Activated CD4-positive, alpha-beta T cell treated with anti-CD3 and anti-CD28 coated beads, Interleukin-2, amount 50 U/mL, for 16 hours (primary cell): ENCODE measurements at regions not wholly inside any gene's neighbourhood (a gene's known extent, or its start where the extent isn't known, plus 50 kb on each side); places are given as distances from the start of the nearest gene placed in this dataset.

Experiments used
- DNase-seq: peaks from one replicate; pipeline ENCODE4 v3.0.0-alpha.2; 2020

- no peak for DNase-seq
These were observed 51.6 kb upstream of the DYNLRB2 start for GRCh38 chr16:80489173-80489572.

DNA sequence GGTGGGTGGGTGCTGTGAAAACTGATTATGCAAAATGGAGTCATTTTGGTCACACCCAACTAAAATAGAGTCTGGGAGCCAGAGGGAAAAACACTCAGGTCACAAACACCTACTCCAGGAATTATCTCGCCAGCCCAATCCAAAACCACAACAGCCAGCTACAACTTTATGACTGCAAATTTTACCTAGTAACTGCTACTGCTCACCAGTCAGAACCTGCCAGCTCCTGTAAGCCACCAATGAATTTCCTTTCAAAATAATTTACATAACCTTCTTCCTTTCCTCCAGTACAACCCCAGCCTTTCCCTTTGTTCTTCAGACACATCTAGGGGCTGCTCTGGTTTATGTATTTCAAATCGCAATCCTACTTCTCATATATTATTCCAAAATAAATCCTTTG lies 52.6 kb upstream of the DYNLRB2 start:
- no peak for DNase-seq

GRCh38 chr16:80480664-80481063 lies 60.1 kb upstream of the DYNLRB2 start:
- peak; percentile 5 for DNase-seq

GRCh38 chr16:80477838-80478237 lies 63.0 kb upstream of the DYNLRB2 start:
- no peak for DNase-seq

DNA sequence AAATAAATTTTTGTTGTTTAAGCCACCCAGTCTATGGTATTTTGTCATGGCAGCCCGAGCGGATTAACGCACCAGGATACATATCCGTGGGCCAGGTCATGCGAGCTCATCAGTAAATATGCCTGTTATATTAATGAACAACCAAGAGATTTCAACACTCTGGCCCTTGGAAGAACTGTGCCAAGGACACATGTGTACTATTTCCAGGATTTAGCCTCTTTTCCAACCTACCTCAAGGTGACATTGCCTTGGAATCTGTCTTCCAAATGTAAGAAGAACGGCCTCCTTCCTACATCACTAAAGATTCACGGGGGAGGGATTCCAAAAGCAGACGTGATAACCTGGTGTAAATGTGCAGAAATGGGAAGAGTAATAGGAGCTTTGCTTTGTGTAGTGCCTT lies 72.8 kb upstream of the DYNLRB2 start:
- no peak for DNase-seq

GRCh38 chr16:80466024-80466987 lies 74.5 kb upstream of the DYNLRB2 start:
- DNase-seq: peak; percentile 67

DNA sequence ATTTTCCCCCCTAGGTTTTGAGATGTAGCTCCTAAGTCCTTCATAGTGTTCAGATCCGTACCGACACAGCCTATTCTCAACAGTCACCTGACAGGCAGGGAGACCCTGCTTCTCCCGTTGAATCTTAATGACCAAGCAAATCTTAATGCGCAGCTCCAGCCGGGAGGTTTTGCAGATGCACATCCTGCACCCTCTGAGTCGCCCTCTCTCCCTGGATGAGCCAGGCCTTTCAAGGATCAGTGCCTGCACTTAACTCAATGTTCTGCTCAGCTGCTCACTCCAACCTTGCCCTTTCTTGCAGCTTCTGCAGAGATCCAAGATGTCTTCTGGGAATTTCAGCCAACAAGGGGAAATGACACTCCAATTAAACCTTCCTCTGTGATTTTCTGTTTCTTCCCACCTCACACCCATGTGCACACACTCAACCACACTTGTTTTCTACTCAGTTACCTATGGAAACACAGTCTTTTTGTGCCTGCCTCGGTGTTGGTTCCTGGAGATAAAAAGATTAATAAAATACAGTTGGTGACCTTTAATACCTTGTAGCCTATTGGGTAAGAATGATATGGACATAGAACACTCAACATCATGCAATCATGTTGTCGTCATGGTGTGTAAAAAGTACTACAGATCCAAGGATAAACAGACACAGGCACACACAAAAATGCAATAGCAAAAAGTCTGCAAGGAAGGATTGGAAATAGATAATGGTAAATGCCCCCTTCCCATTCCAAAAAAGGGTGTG lies 76.9 kb upstream of the DYNLRB2 start:
- no peak for DNase-seq

GRCh38 chr16:80463326-80463725 lies 77.5 kb upstream of the DYNLRB2 start:
- no peak for DNase-seq

- no peak for DNase-seq
These were observed 77.9 kb upstream of the DYNLRB2 start for GRCh38 chr16:80462917-80463316.

DNA sequence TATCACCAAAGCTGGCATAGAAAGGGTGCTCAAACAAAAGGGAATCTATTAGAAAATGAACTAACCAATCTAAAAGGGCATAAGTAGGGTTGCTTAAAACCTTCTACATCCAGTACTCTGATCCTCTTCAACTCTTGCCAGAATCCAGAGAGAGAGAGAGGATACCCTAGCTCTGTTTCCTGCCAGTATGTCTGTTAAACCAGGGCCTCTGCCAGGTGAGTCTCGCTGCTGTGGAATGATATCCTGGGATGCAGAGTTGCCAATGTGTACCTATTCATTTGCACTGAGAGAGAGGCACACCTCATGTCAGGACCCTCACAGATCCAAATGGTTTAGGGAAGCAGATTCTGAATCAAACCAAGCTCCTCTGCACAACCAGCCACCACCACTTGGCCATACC lies 79.8 kb upstream of the DYNLRB2 start:
- DNase-seq: no peak

DNA sequence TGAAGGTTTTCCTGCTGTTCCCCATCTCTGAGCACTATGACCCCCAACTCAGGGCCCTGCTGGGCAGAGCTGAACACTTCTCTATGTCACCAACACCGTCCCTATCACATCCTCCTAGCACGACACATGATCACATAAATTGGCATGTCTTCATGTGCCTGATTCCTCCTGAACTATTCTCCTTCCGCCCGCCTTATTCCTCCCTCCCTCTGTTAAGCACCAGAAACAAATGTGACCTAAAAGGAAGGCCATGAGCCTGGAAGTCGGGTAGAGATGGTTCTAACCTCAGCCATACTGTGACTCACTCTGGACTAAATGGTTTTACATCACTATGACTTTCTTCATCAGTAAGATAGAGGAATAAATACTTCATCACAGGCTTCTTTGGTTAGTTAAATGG lies 80.8 kb upstream of the DYNLRB2 start:
- no peak for DNase-seq

GRCh38 chr16:80459331-80459777 lies 81.4 kb upstream of the DYNLRB2 start:
- DNase-seq: no peak

GRCh38 chr16:80457871-80458270 lies 82.9 kb upstream of the DYNLRB2 start:
- no peak for DNase-seq

GRCh38 chr16:80454802-80455201 lies 86.0 kb upstream of the DYNLRB2 start:
- DNase-seq: no peak

- no peak for DNase-seq
These were observed 91.4 kb upstream of the DYNLRB2 start for GRCh38 chr16:80449392-80449791.

- no peak for DNase-seq
These were observed 93.6 kb upstream of the DYNLRB2 start for GRCh38 chr16:80447241-80447640.

GRCh38 chr16:80442779-80443178 lies 98.0 kb upstream of the DYNLRB2 start:
- no peak for DNase-seq

GRCh38 chr16:80441935-80442334 lies 98.9 kb upstream of the DYNLRB2 start:
- no peak for DNase-seq

DNA sequence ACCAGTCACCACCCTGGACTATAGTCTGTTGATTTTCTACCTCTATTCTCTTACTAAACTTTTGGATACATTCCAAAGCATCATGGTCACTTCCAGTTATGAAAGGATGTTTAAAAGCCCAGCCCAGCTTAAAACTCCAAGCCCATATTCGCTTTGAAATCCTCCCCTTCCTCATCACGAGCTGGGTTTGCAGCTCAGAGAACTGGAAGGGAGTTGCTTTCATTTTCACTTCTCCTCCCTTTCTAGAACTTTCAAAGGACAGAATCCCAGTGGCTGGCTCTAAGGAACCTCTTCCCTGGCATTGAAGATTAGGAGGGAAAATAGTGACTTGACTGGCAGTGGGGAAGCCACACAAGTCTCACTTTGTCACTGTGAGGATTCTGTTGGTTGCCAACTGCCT lies 100.1 kb upstream of the DYNLRB2 start:
- no peak for DNase-seq

DNA sequence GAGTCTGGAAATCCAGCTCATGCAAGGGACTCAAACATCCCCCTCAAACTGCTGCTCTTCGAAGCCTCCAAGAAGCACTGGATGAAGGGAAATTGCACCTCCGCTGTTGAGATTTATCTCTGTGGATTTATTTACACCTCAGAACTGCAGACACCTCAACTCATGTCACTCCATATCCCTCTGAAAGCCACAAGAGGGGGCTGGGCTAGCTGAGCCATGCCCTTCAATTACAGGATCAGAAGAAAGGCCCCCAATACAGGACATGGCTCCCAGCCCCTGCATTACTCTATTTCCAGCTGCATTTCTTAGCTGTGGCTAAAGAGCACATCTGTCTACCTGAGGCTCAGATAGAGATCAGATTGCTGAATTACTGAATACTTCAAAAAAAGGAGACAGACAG lies 103.1 kb upstream of the DYNLRB2 start:
- no peak for DNase-seq

DNA sequence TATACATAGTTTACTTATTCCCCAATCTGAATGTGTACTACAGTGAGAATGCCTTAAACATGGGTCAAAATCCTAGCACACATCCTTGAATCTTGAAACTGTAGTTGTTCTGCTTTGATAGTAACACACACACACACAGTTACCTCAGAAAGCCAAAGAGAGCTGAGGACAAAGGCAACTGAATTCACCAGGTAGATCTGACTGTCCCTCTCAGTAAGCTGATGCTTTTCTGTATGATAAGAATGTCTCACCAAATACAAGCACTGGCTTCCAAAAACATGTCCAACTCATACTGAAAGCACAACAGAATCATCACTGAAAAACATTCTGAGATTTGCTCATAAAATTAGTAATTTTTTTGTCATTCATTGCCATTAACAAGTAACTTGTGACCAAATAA lies 104.3 kb upstream of the DYNLRB2 start:
- DNase-seq: peak; percentile 32

GRCh38 chr16:80433623-80434022 lies 107.2 kb upstream of the DYNLRB2 start:
- DNase-seq: peak; percentile 53

DNA sequence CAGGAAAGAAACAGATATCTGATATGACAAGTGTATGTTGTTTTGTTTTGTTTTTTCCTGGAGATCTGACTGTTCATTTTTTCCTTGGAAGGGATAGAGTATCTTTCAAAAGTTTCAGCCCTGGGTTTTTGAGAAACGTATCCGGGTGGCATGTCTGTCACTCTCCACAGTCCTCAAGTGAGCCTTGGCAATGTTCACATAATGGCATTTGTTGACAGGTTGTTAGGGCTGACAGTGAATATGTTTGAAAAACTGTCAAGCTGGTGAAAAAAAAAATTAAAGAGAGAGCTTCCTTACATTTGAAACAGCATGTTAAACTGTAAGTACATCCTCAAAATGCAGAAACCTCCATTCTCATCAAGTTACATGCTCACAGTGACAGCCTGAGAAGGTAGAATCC lies 113.0 kb upstream of the DYNLRB2 start:
- no peak for DNase-seq
